ENCODE measurements at regions not wholly inside any gene's neighbourhood (a gene's known extent, or its start where the extent isn't known, plus 50 kb on each side); places are given as distances from the start of the nearest gene placed in this dataset.

GRCh38 chr1:103424650-103425049 lies 100.8 kb upstream of the RNPC3 start:
- TF ChIP-seq CTCF (IDR thresholded peaks at IDR 0.05), result no peak
- no peak for TF ChIP-seq POLR2A (IDR thresholded peaks at IDR 0.05)
